GM13976 (cell line): ENCODE measurements at regions not wholly inside any gene's neighbourhood (a gene's known extent, or its start where the extent isn't known, plus 50 kb on each side); places are given as distances from the start of the nearest gene placed in this dataset.

Experiments used
- DNase-seq: peaks from one replicate; pipeline ENCODE4 v3.0.0; 2012; ENCODE audit warnings: low spot score
- CTCF ChIP-seq: IDR thresholded peaks from 2 replicates; pipeline ENCODE4 v1.5.1; 2012; ENCODE audit warnings: borderline replicate concordance, mild to moderate bottlenecking; ENCODE audit not compliant: insufficient read depth; ENCODE audit errors: extremely low read depth, missing control alignments, control extremely low read depth
- in situ Hi-C: fragments of 300-500 bp; cut with MboI; formaldehyde crosslinking; loops from one replicate; pipeline ENCODE4 v1.12.0; 2022; ENCODE audit warnings: low sequenced_read_pairs, mixed read lengths, inconsistent platforms; ENCODE audit not compliant: unreplicated experiment

- no peak for DNase-seq
- no peak for TF ChIP-seq CTCF
- in situ Hi-C loops = no loop called here
These were observed 633.1 kb downstream of the MATN1 start for GRCh38 chr1:30090162-30090820.

DNA sequence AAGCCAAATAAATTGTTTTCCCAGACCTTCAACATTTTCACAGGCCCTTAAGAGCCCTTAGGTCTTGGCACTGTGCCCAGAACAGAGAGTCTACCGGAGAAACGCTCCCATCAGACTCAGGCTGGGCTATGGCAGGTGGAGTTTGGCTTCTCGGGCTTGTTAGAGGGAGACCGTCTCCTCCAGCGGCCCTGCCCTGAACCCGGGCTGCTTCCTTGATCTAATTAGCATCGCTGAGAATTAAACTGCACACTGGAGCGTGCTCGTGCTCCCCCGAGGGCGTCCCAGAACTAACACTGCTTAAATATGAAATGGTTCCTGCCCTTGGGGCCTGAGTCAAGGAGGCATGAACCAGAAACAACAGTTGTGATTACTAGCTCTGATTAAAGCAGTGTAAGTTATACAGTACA lies 634.4 kb downstream of the MATN1 start:
- no peak for DNase-seq
- no peak for TF ChIP-seq CTCF
- in situ Hi-C loops = no loop called here

GRCh38 chr1:30088594-30088993 lies 634.8 kb downstream of the MATN1 start:
- no peak for DNase-seq
- in situ Hi-C loops = no loop called here
- no peak for TF ChIP-seq CTCF

- no peak for DNase-seq
- in situ Hi-C loops = no loop called here
- TF ChIP-seq CTCF = no peak
These were observed 635.9 kb downstream of the MATN1 start for GRCh38 chr1:30087465-30087864.

DNA sequence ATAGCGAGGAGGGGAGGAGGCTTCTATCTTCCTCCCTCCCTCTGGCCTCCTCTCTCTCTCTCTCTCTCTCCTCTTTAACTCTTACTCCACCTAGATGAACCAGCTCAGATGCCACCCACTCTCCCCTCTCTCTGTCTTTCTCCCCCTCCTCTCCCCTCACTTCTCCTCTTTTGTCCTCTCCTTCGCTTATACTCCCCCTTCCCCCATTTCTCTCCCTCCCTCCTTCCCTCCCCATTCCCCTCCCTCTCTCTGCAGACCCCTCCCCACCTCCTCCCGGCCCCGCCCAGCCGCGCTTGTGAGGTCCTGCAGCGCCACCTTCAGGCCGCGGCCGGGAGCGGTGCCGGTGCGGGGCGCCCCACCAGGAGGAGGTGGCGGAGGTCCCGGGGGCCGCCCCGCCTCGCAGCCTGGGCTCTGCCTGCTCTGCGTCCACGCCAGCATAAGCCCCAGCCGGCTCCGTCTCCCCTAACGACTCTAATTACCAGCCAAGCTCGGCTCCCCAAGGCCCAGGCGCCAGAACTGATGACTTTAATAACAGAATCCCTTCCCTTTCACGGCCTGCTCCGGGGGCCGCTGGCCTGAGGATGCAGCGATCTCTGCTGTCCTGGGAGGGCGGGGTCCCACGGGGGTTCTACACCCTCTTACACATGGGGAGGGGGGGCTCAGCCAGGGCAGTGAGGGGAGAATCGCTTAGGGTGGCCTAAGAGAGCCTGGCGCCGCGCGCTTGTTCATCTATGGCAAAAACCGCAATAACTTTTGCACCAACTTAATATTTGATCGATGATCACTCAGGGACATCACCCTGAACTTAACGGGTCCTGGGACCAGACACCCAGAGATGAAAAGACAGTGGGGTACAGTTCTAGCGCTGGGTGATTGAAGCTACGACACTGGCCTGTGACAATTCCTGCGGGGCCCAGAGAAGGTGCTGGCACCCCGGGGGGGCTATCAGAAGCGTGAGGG lies 637.3 kb downstream of the MATN1 start:
- peak; percentile 42 for TF ChIP-seq CTCF
- in situ Hi-C loops = no loop called here
- DNase-seq = peak; percentile 75

GRCh38 chr1:30084909-30085571 lies 638.3 kb downstream of the MATN1 start:
- TF ChIP-seq CTCF = no peak
- no peak for DNase-seq
- in situ Hi-C loops = no loop called here
